Activated T-helper 1 cell treated with anti-CD3 and anti-CD28 coated beads, Interleukin-12 subunit alpha, Interleukin-12 subunit beta, Interleukin-2, Interleukin-4 antibody, amounts not matched to agents 30 ng/mL and 10 ng/mL and 1 ng/mL, durations not matched to agents 14 hours and 24 hours and 36 hours (primary cell): ENCODE measurements at regions not wholly inside any gene's neighbourhood (a gene's known extent, or its start where the extent isn't known, plus 50 kb on each side); places are given as distances from the start of the nearest gene placed in this dataset.

ENCODE experiments used
- DNase-seq: peaks from one replicate; pipeline ENCODE4 v3.0.0; 2021; ENCODE audit warnings: low spot score
- H3K27ac Mint-ChIP-seq: one replicate; pipeline ENCODE4 v1.8.0; 2021; ENCODE audit warnings: mild to moderate bottlenecking, mixed read lengths
- H3K27me3 Mint-ChIP-seq: one replicate; pipeline ENCODE4 v1.8.0; 2022; ENCODE audit warnings: mild to moderate bottlenecking, moderate library complexity, mixed read lengths; ENCODE audit not compliant: insufficient read depth
- H3K36me3 Mint-ChIP-seq: one replicate; pipeline ENCODE4 v1.8.0; 2021; ENCODE audit warnings: low read depth, mixed read lengths
- H3K4me1 Mint-ChIP-seq: one replicate; pipeline ENCODE4 v1.8.0; 2021; ENCODE audit warnings: low read depth, mixed read lengths
- H3K4me3 Mint-ChIP-seq: one replicate; pipeline ENCODE4 v1.8.0; 2021; ENCODE audit warnings: mild to moderate bottlenecking, moderate library complexity, mixed read lengths
- H3K9me3 Mint-ChIP-seq: one replicate; pipeline ENCODE4 v1.8.0; 2021; ENCODE audit warnings: mixed read lengths
- intact Hi-C: fragments of 100-400 bp; cut with micrococcal nuclease; formaldehyde crosslinking; loops from one replicate; pipeline ENCODE4 v1.15.1; 2024

GRCh38 chr2:234438305-234438977, 58.4 kb downstream of the ARL4C start:
- peak overlapping the region; percentile 79 for H3K27ac Mint-ChIP-seq
- intact Hi-C loops, result no loop called here
- no peaks in the 10 kb centered on the region for H3K9me3 Mint-ChIP-seq
- peaks cover 20% of the 10 kb centered on the region for H3K36me3 Mint-ChIP-seq
- DNase-seq, result no peak
- peaks cover 90% of the 10 kb centered on the region for H3K4me1 Mint-ChIP-seq
- H3K27me3 Mint-ChIP-seq, result no peaks in the 10 kb centered on the region
- peak overlapping the region; percentile 30 for H3K4me3 Mint-ChIP-seq

DNA sequence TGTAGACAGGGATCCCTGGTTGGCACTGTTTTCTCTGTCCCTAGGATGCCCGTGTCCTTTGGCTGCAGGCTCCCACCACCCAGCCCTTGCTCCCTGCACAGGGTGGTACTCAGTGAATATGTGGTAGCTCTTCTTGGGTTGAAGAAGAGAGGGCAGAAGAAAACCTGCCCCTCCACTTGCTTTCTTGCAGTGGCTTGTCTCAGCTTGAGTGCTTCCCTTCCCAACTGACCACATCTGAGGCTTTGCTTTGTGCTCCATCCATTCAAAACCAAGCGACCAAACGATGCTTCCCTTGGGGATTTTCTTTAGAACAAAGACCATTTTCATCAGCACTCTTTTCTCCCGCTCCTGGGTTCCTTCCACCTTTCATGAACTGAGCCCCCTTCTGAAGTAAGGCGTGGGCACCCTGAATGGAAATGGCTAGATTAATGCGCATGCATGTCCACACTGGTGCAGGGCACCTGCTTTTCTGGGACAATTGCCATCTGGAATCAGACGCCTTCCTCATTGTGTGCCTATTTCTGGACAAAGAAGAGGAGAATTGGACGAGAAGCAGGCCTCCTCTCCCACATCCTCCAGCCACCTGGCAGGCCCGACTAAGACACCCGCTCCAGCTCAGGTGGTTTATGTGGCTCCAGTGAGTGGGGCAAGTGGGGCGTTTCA, 59.1 kb downstream of the ARL4C start:
- intact Hi-C loops, result no loop called here
- no peak overlapping the region for H3K27ac Mint-ChIP-seq
- H3K36me3 Mint-ChIP-seq, result peaks cover 17% of the 10 kb centered on the region
- H3K9me3 Mint-ChIP-seq, result no peaks in the 10 kb centered on the region
- no peak for DNase-seq
- H3K4me3 Mint-ChIP-seq, result no peak overlapping the region
- H3K27me3 Mint-ChIP-seq, result no peaks in the 10 kb centered on the region
- peaks cover 87% of the 10 kb centered on the region for H3K4me1 Mint-ChIP-seq

GRCh38 chr2:234436482-234436837, 60.4 kb downstream of the ARL4C start:
- peaks cover 13% of the 10 kb centered on the region for H3K36me3 Mint-ChIP-seq
- no peaks in the 10 kb centered on the region for H3K27me3 Mint-ChIP-seq
- intact Hi-C loops, result no loop called here
- peaks cover 79% of the 10 kb centered on the region for H3K4me1 Mint-ChIP-seq
- no peak for DNase-seq
- no peak overlapping the region for H3K4me3 Mint-ChIP-seq
- no peak overlapping the region for H3K27ac Mint-ChIP-seq
- H3K9me3 Mint-ChIP-seq, result peaks cover 2% of the 10 kb centered on the region

GRCh38 chr2:234435836-234436481, 60.9 kb downstream of the ARL4C start:
- peaks cover 8% of the 10 kb centered on the region for H3K36me3 Mint-ChIP-seq
- intact Hi-C loops, result no loop called here
- peaks cover 74% of the 10 kb centered on the region for H3K4me1 Mint-ChIP-seq
- H3K9me3 Mint-ChIP-seq, result peaks cover 7% of the 10 kb centered on the region
- no peaks in the 10 kb centered on the region for H3K27me3 Mint-ChIP-seq
- no peak for DNase-seq
- H3K27ac Mint-ChIP-seq, result no peak overlapping the region
- no peak overlapping the region for H3K4me3 Mint-ChIP-seq

GRCh38 chr2:234433201-234433600, 63.7 kb downstream of the ARL4C start:
- Mint-ChIP-seq H3K9me3 (peaks cover 10% of the 10 kb centered on the region), H3K27ac (no peak overlapping the region), H3K4me1 (peaks cover 67% of the 10 kb centered on the region), H3K27me3 (no peaks in the 10 kb centered on the region), H3K4me3 (no peak overlapping the region), H3K36me3 (peaks cover 7% of the 10 kb centered on the region)
- DNase-seq, result no peak
- intact Hi-C loops, result no loop called here

DNA sequence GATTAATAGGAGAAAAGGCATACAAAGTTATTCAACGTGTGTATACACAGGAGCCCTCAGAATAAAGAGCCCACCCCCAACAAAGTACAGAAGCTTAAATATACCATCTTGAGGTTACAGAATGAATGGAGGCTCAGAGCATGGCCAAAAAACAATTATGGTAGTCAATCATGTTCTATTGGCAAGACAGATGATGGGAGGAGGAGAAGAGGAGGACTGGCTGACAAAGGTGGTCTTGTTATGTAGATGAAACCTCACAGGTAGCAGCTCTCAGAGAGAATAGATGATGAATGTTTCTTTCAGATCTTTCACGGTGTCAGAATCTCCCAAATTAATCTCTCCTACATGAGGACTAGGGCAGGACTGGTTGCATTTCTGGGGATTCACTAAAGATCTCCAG, 66.0 kb downstream of the ARL4C start:
- DNase-seq, result no peak
- Mint-ChIP-seq H3K27me3 (no peaks in the 10 kb centered on the region), H3K27ac (no peak overlapping the region), H3K36me3 (peaks cover 7% of the 10 kb centered on the region), H3K9me3 (peaks cover 10% of the 10 kb centered on the region), H3K4me1 (peaks cover 68% of the 10 kb centered on the region), H3K4me3 (no peak overlapping the region)
- intact Hi-C loops, result no loop called here

DNA sequence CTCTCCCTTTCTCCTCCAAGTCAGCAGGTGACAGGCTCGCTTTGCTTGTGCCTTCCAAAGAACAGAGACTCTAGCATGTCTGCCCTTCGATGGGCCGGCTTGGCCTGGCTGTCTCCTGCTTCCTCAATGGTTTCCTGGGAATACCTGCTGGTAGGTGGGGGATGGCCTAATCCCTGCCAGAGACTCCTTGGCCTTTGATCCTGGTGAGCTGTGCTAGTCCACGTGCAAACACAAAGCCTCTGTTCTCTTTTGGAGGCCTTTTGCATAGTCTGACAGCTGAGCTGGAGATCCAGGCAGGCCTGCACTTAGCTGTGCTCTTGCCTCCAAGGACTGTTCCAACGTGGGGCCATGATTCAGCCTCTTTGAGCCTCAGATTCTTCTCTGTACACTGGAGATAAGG, 67.6 kb downstream of the ARL4C start:
- H3K9me3 Mint-ChIP-seq, result peaks cover 10% of the 10 kb centered on the region
- no peaks in the 10 kb centered on the region for H3K27me3 Mint-ChIP-seq
- peaks cover 7% of the 10 kb centered on the region for H3K36me3 Mint-ChIP-seq
- H3K4me1 Mint-ChIP-seq, result peaks cover 69% of the 10 kb centered on the region
- no peak for DNase-seq
- peak overlapping the region; percentile 83 for H3K27ac Mint-ChIP-seq
- intact Hi-C loops, result no loop called here
- H3K4me3 Mint-ChIP-seq, result peak overlapping the region; percentile 24

DNA sequence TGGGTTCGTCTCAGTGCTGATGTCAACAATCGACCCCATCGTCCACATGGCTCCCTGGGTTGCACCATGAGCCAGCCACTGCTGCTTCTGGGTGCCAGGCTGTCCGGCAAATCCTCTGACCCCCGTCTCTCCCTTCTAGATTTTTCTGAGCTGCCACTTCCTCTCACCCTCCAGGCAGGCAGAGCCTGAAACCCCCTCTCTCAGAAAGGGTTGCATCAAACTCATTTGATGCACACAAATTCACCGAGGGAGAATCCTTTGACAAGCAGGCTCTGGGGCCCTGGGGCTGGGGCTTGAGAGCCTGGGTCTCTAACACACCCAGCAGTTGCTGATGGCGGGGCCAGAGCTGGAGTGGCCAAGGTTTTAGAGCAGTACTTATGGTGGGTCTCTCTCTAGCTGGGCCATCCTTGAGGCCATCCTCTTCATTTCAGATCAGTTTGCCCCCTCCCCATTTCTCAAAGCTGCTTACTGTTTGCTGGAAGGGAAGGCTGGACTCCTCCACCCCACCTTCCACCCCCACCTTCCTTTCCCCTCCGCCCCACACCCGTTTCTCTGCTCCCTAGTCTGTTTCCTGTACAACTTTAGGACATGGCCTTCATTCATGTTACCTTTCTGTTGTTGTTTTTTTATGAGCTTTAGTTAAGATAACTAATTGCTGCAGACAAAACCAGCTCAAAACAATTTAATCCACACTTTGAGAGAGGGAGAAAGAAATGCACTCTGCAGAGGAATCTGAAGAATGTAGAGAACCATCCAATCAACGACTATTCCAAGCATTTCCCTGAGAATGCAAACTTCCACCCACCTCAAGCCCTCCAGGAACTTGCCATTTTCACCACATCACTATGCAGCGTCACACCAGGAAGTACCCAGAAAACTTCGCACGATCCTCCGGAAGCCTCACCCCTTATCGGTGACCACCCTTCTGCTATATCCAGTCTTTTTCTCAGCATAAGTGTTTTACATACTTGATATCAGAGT, 69.5 kb downstream of the ARL4C start:
- DNase-seq, result no peak
- Mint-ChIP-seq H3K27ac (peak overlapping the region; percentile 99), H3K27me3 (no peaks in the 10 kb centered on the region), H3K4me3 (peak overlapping the region; percentile 75), H3K4me1 (peaks cover 76% of the 10 kb centered on the region), H3K9me3 (peaks cover 10% of the 10 kb centered on the region), H3K36me3 (peaks cover 7% of the 10 kb centered on the region)
- intact Hi-C loops, result loop anchor here (2.0 kb wide), 1 partner anchor 59 kb away; no protein-coding TSS in a partner anchor

- H3K36me3 Mint-ChIP-seq, result peaks cover 7% of the 10 kb centered on the region
- no peaks in the 10 kb centered on the region for H3K27me3 Mint-ChIP-seq
Observed at GRCh38 chr2:234426616-234427015, 70.3 kb downstream of the ARL4C start.

DNA sequence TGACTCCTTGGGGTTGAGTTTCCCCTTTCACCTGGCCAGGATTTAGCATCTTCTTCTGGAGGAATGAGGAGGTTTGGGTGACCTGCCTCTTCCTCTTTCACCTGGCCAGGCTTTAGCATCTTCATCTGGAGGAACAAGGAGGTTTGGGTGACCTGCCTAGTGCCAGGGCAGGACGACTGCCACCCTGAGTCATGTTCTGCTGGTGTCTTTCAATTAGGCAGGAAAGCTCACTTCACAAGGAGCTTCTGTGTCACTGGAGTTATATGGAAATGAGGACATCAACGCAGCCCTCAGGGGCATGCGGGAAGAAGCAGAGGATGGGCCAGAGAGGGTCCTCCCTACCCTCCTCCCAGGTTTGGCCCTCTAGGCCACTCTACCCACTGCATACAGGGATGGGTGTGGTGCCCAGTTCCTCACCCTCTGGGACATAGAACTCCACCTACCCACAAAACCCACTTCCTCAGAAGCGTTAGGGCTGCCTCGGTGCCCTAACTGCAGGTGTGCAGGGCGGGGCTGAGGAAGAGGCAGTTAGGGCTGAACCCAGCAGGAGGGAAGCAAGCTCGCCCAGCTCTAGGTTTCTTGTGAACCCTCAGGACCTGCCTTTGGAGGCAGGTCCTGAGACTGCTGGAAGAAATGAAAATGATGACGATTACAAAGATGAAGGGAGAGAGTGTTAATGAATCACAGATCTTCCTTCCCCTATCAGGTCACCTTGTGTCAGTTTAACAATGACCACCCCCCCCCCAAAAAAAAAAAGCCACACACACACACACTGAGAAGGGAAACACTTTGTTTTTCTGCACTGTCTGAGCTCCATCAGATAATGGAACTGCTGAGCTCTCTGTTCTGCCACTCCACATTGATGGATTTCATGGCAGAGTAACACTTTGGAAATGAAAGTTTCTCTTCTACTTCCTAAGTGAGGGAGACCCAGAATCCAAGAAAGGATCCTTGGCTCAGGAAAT, 71.0 kb downstream of the ARL4C start:
- DNase-seq, result peak; percentile 75
- Mint-ChIP-seq H3K36me3 (peaks cover 7% of the 10 kb centered on the region), H3K27me3 (no peaks in the 10 kb centered on the region), H3K4me1 (peaks cover 77% of the 10 kb centered on the region), H3K9me3 (peaks cover 3% of the 10 kb centered on the region), H3K27ac (peak overlapping the region; percentile 99), H3K4me3 (peak overlapping the region; percentile 75)
- intact Hi-C loops, result loop anchor here (1.0 to 2.0 kb wide), 6 partner anchors 20 to 134 kb away; no protein-coding TSS in a partner anchor

More at GRCh38 chr2:234426616-234427015, 70.3 kb downstream of the ARL4C start:
- no peak for DNase-seq
- Mint-ChIP-seq H3K9me3 (peaks cover 10% of the 10 kb centered on the region), H3K4me3 (peak overlapping the region; percentile 75), H3K27ac (peak overlapping the region; percentile 99), H3K4me1 (peaks cover 77% of the 10 kb centered on the region)
- intact Hi-C loops, result loop anchor here (1.0 to 2.0 kb wide), 6 partner anchors 20 to 134 kb away; no protein-coding TSS in a partner anchor

- Mint-ChIP-seq H3K4me1 (peaks cover 67% of the 10 kb centered on the region), H3K9me3 (no peaks in the 10 kb centered on the region), H3K27ac (peak overlapping the region; percentile 99), H3K27me3 (no peaks in the 10 kb centered on the region), H3K4me3 (peak overlapping the region; percentile 59), H3K36me3 (peaks cover 4% of the 10 kb centered on the region)
- DNase-seq, result no peak
- intact Hi-C loops, result loop anchor here (2.0 kb wide), 1 partner anchor 23 kb away; no protein-coding TSS in a partner anchor
Observed at GRCh38 chr2:234423884-234424283, 73.0 kb downstream of the ARL4C start.
